ENCODE measurements at regions not wholly inside any gene's neighbourhood (a gene's known extent, or its start where the extent isn't known, plus 50 kb on each side); places are given as distances from the start of the nearest gene placed in this dataset.

GRCh38 chr2:19784456-19784855 is 117.3 kb downstream of the TTC32 start:
- DNase-seq (ENCODE audit: low spot score), result no peak

- no peak for DNase-seq (ENCODE audit: low spot score)
Measured at GRCh38 chr2:19783935-19784334, 117.8 kb downstream of the TTC32 start.

- DNase-seq (ENCODE audit: low spot score), result peak; percentile 71
Measured at GRCh38 chr2:19776941-19777514, 124.8 kb downstream of the TTC32 start.

- no peak for DNase-seq (ENCODE audit: low spot score)
Measured at GRCh38 chr2:19775838-19776237, 125.9 kb downstream of the TTC32 start.

- DNase-seq (ENCODE audit: low spot score), result no peak
Measured at GRCh38 chr2:19775315-19775714, 126.5 kb downstream of the TTC32 start.

- DNase-seq (ENCODE audit: low spot score), result no peak
Measured at GRCh38 chr2:19774805-19775176, 127.0 kb downstream of the TTC32 start.

GRCh38 chr2:19772981-19773380 is 128.8 kb downstream of the TTC32 start:
- DNase-seq (ENCODE audit: low spot score), result no peak

GRCh38 chr2:19769513-19769912 is 132.3 kb downstream of the TTC32 start:
- peak; percentile 32 for DNase-seq (ENCODE audit: low spot score)

- no peak for DNase-seq (ENCODE audit: low spot score)
Measured at GRCh38 chr2:19767899-19768298, 133.9 kb downstream of the TTC32 start.

GRCh38 chr2:19764998-19765397 is 136.8 kb downstream of the TTC32 start:
- no peak for DNase-seq (ENCODE audit: low spot score)

- no peak for DNase-seq (ENCODE audit: low spot score)
Measured at GRCh38 chr2:19763731-19764130, 138.1 kb downstream of the TTC32 start.

- no peak for DNase-seq (ENCODE audit: low spot score)
Measured at GRCh38 chr2:19762959-19763605, 138.7 kb downstream of the TTC32 start.

- DNase-seq (ENCODE audit: low spot score), result peak; percentile 22
Measured at GRCh38 chr2:19762142-19762541, 139.6 kb downstream of the TTC32 start.

- DNase-seq (ENCODE audit: low spot score), result no peak
Measured at GRCh38 chr2:19759880-19760279, 141.9 kb downstream of the TTC32 start.

GRCh38 chr2:19758658-19759057 is 143.1 kb downstream of the TTC32 start:
- no peak for DNase-seq (ENCODE audit: low spot score)

GRCh38 chr2:19757586-19757985 is 144.2 kb downstream of the TTC32 start:
- DNase-seq (ENCODE audit: low spot score), result no peak

- DNase-seq (ENCODE audit: low spot score), result peak; percentile 11
Measured at GRCh38 chr2:19754907-19755306, 146.9 kb downstream of the TTC32 start.

- DNase-seq (ENCODE audit: low spot score), result no peak
Measured at GRCh38 chr2:19753818-19754217, 148.0 kb downstream of the TTC32 start.

GRCh38 chr2:19753314-19753713 is 148.5 kb downstream of the TTC32 start:
- DNase-seq (ENCODE audit: low spot score), result no peak

GRCh38 chr2:19752500-19752899 is 149.3 kb downstream of the TTC32 start:
- no peak for DNase-seq (ENCODE audit: low spot score)

- no peak for DNase-seq (ENCODE audit: low spot score)
Measured at GRCh38 chr2:19751631-19752030, 150.2 kb downstream of the TTC32 start.

- DNase-seq (ENCODE audit: low spot score), result no peak
Measured at GRCh38 chr2:19750136-19750535, 151.6 kb downstream of the TTC32 start.

- no peak for DNase-seq (ENCODE audit: low spot score)
Measured at GRCh38 chr2:19749507-19749836, 152.3 kb downstream of the TTC32 start.
